ENCODE measurements at regions not wholly inside any gene's neighbourhood (a gene's known extent, or its start where the extent isn't known, plus 50 kb on each side); places are given as distances from the start of the nearest gene placed in this dataset.

- H3K9me3 Mint-ChIP-seq, result peaks cover 0 to 2% of the 10 kb centered on the region in 2 donors
- H3K27ac Mint-ChIP-seq, result no peak overlapping the region
- DNase-seq (no peak), ATAC-seq (replicated peaks in 1 of 2) (no peak)
- H3K4me1 Mint-ChIP-seq (ENCODE audit: low read depth), result no peaks in the 10 kb centered on the region
- no peaks in the 10 kb centered on the region for H3K27me3 Mint-ChIP-seq (ENCODE audit: low read depth)
- H3K4me3 Mint-ChIP-seq, result no peak overlapping the region
- H3K36me3 Mint-ChIP-seq (ENCODE audit: insufficient read depth in 2 of 2), result peaks cover 0 to 1% of the 10 kb centered on the region in 2 donors
These were observed 93.8 kb upstream of the CD93 start for GRCh38 chr20:23179766-23180403.

GRCh38 chr20:23178806-23179205 is 92.7 kb upstream of the CD93 start:
- no peak overlapping the region for H3K27ac Mint-ChIP-seq

GRCh38 chr20:23174821-23175220 is 88.7 kb upstream of the CD93 start:
- DNase-seq (no peak), ATAC-seq (replicated peaks in 1 of 2) (no peak)
- H3K4me3 Mint-ChIP-seq, result no peak overlapping the region

More at GRCh38 chr20:23178806-23179205, 92.7 kb upstream of the CD93 start:
- H3K4me3 Mint-ChIP-seq, result no peak overlapping the region
- peaks cover 0 to 1% of the 10 kb centered on the region in 2 donors for H3K36me3 Mint-ChIP-seq (ENCODE audit: insufficient read depth in 2 of 2)
- H3K27me3 Mint-ChIP-seq (ENCODE audit: low read depth), result peaks cover 11% of the 10 kb centered on the region
- no peaks in the 10 kb centered on the region for H3K9me3 Mint-ChIP-seq
- ATAC-seq (replicated peaks in 1 of 2) (no peak), DNase-seq (no peak)
- no peaks in the 10 kb centered on the region for H3K4me1 Mint-ChIP-seq (ENCODE audit: low read depth)

GRCh38 chr20:23167431-23167830 is 81.3 kb upstream of the CD93 start:
- DNase-seq (no peak), ATAC-seq (replicated peaks in 1 of 2) (no peak)
- H3K4me3 Mint-ChIP-seq, result no peak overlapping the region
- no peaks in the 10 kb centered on the region for H3K9me3 Mint-ChIP-seq
- no peak overlapping the region for H3K27ac Mint-ChIP-seq
- H3K36me3 Mint-ChIP-seq (ENCODE audit: insufficient read depth in 2 of 2), result no peaks in the 10 kb centered on the region
- no peaks in the 10 kb centered on the region for H3K27me3 Mint-ChIP-seq (ENCODE audit: low read depth)
- no peaks in the 10 kb centered on the region for H3K4me1 Mint-ChIP-seq (ENCODE audit: low read depth)

More at GRCh38 chr20:23174821-23175220, 88.7 kb upstream of the CD93 start:
- Mint-ChIP-seq H3K9me3 (no peaks in the 10 kb centered on the region), H3K36me3 (ENCODE audit: insufficient read depth in 2 of 2) (no peaks in the 10 kb centered on the region), H3K27ac (no peak overlapping the region), H3K27me3 (ENCODE audit: low read depth) (peaks cover 13% of the 10 kb centered on the region), H3K4me1 (ENCODE audit: low read depth) (no peaks in the 10 kb centered on the region)

- H3K9me3 Mint-ChIP-seq, result no peaks in the 10 kb centered on the region
- no peaks in the 10 kb centered on the region for H3K27me3 Mint-ChIP-seq (ENCODE audit: low read depth)
- H3K27ac Mint-ChIP-seq, result no peak overlapping the region
- H3K4me3 Mint-ChIP-seq, result no peak overlapping the region
- H3K4me1 Mint-ChIP-seq (ENCODE audit: low read depth), result no peaks in the 10 kb centered on the region
- DNase-seq, result no peak
- ATAC-seq (replicated peaks in 1 of 2), result no peak
- H3K36me3 Mint-ChIP-seq (ENCODE audit: insufficient read depth in 2 of 2), result no peaks in the 10 kb centered on the region
These were observed 80.4 kb upstream of the CD93 start for GRCh38 chr20:23166563-23166962.

- Mint-ChIP-seq H3K27me3 (ENCODE audit: low read depth) (no peaks in the 10 kb centered on the region), H3K9me3 (no peaks in the 10 kb centered on the region), H3K4me1 (ENCODE audit: low read depth) (no peaks in the 10 kb centered on the region), H3K4me3 (no peak overlapping the region), H3K27ac (no peak overlapping the region), H3K36me3 (ENCODE audit: insufficient read depth in 2 of 2) (no peaks in the 10 kb centered on the region)
- no peak for DNase-seq
- ATAC-seq (replicated peaks in 1 of 2), result no peak
These were observed 79.8 kb upstream of the CD93 start for GRCh38 chr20:23165964-23166363.

- DNase-seq (no peak), ATAC-seq (replicated peaks in 1 of 2) (no peak)
- no peaks in the 10 kb centered on the region for H3K36me3 Mint-ChIP-seq (ENCODE audit: insufficient read depth in 2 of 2)
- H3K9me3 Mint-ChIP-seq, result no peaks in the 10 kb centered on the region
- no peaks in the 10 kb centered on the region for H3K27me3 Mint-ChIP-seq (ENCODE audit: low read depth)
- H3K4me1 Mint-ChIP-seq (ENCODE audit: low read depth), result no peaks in the 10 kb centered on the region
- no peak overlapping the region for H3K27ac Mint-ChIP-seq
- no peak overlapping the region for H3K4me3 Mint-ChIP-seq
These were observed 79.2 kb upstream of the CD93 start for GRCh38 chr20:23165307-23165750.

- DNase-seq (no peak), ATAC-seq (replicated peaks in 1 of 2) (no peak)
- H3K4me1 Mint-ChIP-seq (ENCODE audit: low read depth), result peaks cover 6% of the 10 kb centered on the region
- no peaks in the 10 kb centered on the region for H3K9me3 Mint-ChIP-seq
- no peaks in the 10 kb centered on the region for H3K27me3 Mint-ChIP-seq (ENCODE audit: low read depth)
- no peaks in the 10 kb centered on the region for H3K36me3 Mint-ChIP-seq (ENCODE audit: insufficient read depth in 2 of 2)
- H3K4me3 Mint-ChIP-seq, result no peak overlapping the region
- no peak overlapping the region for H3K27ac Mint-ChIP-seq
These were observed 78.1 kb upstream of the CD93 start for GRCh38 chr20:23164176-23164601.

GRCh38 chr20:23163562-23163961 is 77.4 kb upstream of the CD93 start:
- DNase-seq (no peak), ATAC-seq (replicated peaks in 1 of 2) (no peak)
- Mint-ChIP-seq H3K9me3 (no peaks in the 10 kb centered on the region), H3K27ac (no peak overlapping the region), H3K27me3 (ENCODE audit: low read depth) (no peaks in the 10 kb centered on the region), H3K36me3 (ENCODE audit: insufficient read depth in 2 of 2) (no peaks in the 10 kb centered on the region), H3K4me3 (no peak overlapping the region), H3K4me1 (ENCODE audit: low read depth) (peaks cover 6% of the 10 kb centered on the region)

- H3K27ac Mint-ChIP-seq, result no peak overlapping the region
- no peak for DNase-seq
- H3K4me1 Mint-ChIP-seq (ENCODE audit: low read depth), result peaks cover 6% of the 10 kb centered on the region
- H3K27me3 Mint-ChIP-seq (ENCODE audit: low read depth), result no peaks in the 10 kb centered on the region
- no peak for ATAC-seq (replicated peaks in 1 of 2)
- no peaks in the 10 kb centered on the region for H3K9me3 Mint-ChIP-seq
- no peak overlapping the region for H3K4me3 Mint-ChIP-seq
- no peaks in the 10 kb centered on the region for H3K36me3 Mint-ChIP-seq (ENCODE audit: insufficient read depth in 2 of 2)
These were observed 76.8 kb upstream of the CD93 start for GRCh38 chr20:23162887-23163286.

- peaks cover 6% of the 10 kb centered on the region for H3K4me1 Mint-ChIP-seq (ENCODE audit: low read depth)
- H3K27ac Mint-ChIP-seq, result no peak overlapping the region
- H3K4me3 Mint-ChIP-seq, result no peak overlapping the region
- H3K9me3 Mint-ChIP-seq, result no peaks in the 10 kb centered on the region
- ATAC-seq (replicated peaks in 1 of 2) (no peak), DNase-seq (no peak)
- no peaks in the 10 kb centered on the region for H3K36me3 Mint-ChIP-seq (ENCODE audit: insufficient read depth in 2 of 2)
- no peaks in the 10 kb centered on the region for H3K27me3 Mint-ChIP-seq (ENCODE audit: low read depth)
These were observed 76.0 kb upstream of the CD93 start for GRCh38 chr20:23161968-23162696.

- Mint-ChIP-seq H3K36me3 (ENCODE audit: insufficient read depth in 2 of 2) (no peaks in the 10 kb centered on the region), H3K27ac (no peak overlapping the region), H3K27me3 (ENCODE audit: low read depth) (no peaks in the 10 kb centered on the region), H3K9me3 (no peaks in the 10 kb centered on the region), H3K4me1 (ENCODE audit: low read depth) (peaks cover 6% of the 10 kb centered on the region), H3K4me3 (no peak overlapping the region)
- DNase-seq (no peak), ATAC-seq (replicated peaks in 1 of 2) (no peak)
These were observed 75.2 kb upstream of the CD93 start for GRCh38 chr20:23161244-23161891.

GRCh38 chr20:23160536-23161243 is 74.6 kb upstream of the CD93 start:
- Mint-ChIP-seq H3K27me3 (ENCODE audit: low read depth) (no peaks in the 10 kb centered on the region), H3K36me3 (ENCODE audit: insufficient read depth in 2 of 2) (no peaks in the 10 kb centered on the region), H3K4me1 (ENCODE audit: low read depth) (peaks cover 6% of the 10 kb centered on the region)

More at GRCh38 chr20:23160536-23161243, 74.6 kb upstream of the CD93 start:
- DNase-seq (no peak), ATAC-seq (replicated peaks in 1 of 2) (no peak)
- Mint-ChIP-seq H3K27ac (no peak overlapping the region), H3K4me3 (no peak overlapping the region), H3K9me3 (no peaks in the 10 kb centered on the region)
